Naive thymus-derived CD8-positive, alpha-beta T cell (primary cell): ENCODE measurements at regions not wholly inside any gene's neighbourhood (a gene's known extent, or its start where the extent isn't known, plus 50 kb on each side); places are given as distances from the start of the nearest gene placed in this dataset.

Experiments
- ATAC-seq, 2 donors: fragments of 150-1000 bp; cut with Tn5 transposase in 1 of 2; sonication (Bioruptor Pico), chemical (Tn5 transposase) in 1 of 2; 1 replicate in 1 of 2; 2 replicates in 1 of 2; pipeline ENCODE4 v1.10.0; 2021; ENCODE audit warnings: mild to moderate bottlenecking in 2 of 2, moderate library complexity in 2 of 2
- POLR2A ChIA-PET: fragments of 350-600 bp; sonication (Branson Sonifier 250); formaldehyde crosslinking; loops from one replicate; lab custom pipeline; 2021; ENCODE audit warnings: antibody characterized with exemption; lab: Charles Lee
- DNase-seq, 10 donors: peaks; one replicate each; pipeline versions ENCODE4 v3.0.0 to v3.0.0-alpha.2; 2020 to 2022
- H3K27ac Mint-ChIP-seq, 10 donors: one replicate each; pipeline ENCODE4 v1.8.0; 2020 to 2022; ENCODE audit warnings: mild to moderate bottlenecking in 10 of 10, mixed read lengths in 10 of 10, moderate library complexity in 4 of 10, inconsistent platforms in 1 of 10
- H3K27me3 Mint-ChIP-seq, 5 donors: one replicate each; pipeline ENCODE4 v1.8.0; 2021 to 2022; ENCODE audit warnings: mixed read lengths in 5 of 5
- H3K36me3 Mint-ChIP-seq, 3 donors: one replicate each; pipeline ENCODE4 v1.8.0; 2020 to 2022; ENCODE audit warnings: mixed read lengths in 3 of 3, mild to moderate bottlenecking in 2 of 3, inconsistent platforms in 1 of 3
- H3K4me1 Mint-ChIP-seq, 4 donors: one replicate each; pipeline ENCODE4 v1.8.0; 2021 to 2022; ENCODE audit warnings: mixed read lengths in 4 of 4
- H3K4me3 Mint-ChIP-seq, 10 donors: one replicate each; pipeline ENCODE4 v1.8.0; 2020 to 2022; ENCODE audit warnings: mild to moderate bottlenecking in 10 of 10, mixed read lengths in 10 of 10, moderate library complexity in 6 of 10, inconsistent platforms in 1 of 10
- H3K9me3 Mint-ChIP-seq, 9 donors: one replicate each; pipeline ENCODE4 v1.8.0; 2020 to 2022; ENCODE audit warnings: mixed read lengths in 9 of 9, mild to moderate bottlenecking in 3 of 9, inconsistent platforms in 1 of 9, moderate library complexity in 1 of 9

DNA sequence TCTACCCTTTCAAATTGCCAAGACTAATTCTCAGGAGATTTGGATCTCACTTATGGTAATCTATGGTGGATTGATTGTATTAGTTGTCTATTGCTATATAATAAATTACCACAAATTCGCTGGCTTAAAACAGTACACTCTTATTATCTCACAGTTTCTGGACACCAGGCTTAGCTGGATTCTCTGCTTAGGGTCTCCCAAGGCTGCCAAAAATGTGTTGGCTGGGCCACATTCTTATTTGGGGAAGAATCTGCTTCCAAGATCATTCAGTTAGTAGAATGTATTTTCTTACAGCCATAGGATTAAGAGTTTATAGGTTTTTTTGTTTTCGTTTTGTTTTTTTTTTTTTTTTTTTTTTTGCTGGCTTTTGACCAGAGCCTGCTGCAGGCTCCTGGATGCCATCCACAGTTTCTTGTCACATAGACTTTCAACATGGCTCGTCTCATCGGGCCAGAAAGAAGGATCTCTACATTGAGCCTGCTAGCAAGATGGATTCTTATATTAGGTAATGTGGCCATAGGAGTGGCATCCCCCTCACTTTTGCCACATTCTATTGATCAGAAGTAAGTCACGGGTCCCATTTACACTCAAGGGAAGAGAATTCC, 415.3 kb downstream of the KIF2B start:
- H3K27me3 Mint-ChIP-seq, result no peaks in the 10 kb centered on the region
- H3K27ac Mint-ChIP-seq, result no peak overlapping the region
- DNase-seq (no peak), ATAC-seq (no peak)
- no peaks in the 10 kb centered on the region for H3K4me1 Mint-ChIP-seq
- peaks cover 2 to 23% (median 7%) of the 10 kb centered on the region in 9 donors for H3K9me3 Mint-ChIP-seq
- no peaks in the 10 kb centered on the region for H3K36me3 Mint-ChIP-seq
- no peak overlapping the region for H3K4me3 Mint-ChIP-seq
- POLR2A ChIA-PET, result no interaction called here

DNA sequence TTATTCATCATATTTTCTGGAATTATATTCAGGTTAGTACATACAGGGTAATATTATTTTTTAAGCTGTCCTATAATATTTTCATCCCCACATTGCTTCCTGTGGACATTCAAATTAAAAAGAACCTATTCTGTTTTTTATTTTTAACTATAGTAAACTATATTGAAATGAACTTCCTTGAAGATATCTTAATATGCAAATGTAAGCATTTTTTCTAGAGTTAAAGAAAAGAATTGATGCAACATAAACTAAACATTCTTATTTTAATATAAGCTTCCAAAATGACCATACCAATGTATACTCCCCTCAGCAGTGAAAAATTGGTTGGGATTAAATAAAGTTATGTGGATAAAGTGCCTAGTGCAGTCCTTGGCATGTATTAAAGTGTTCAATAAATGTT, 416.6 kb downstream of the KIF2B start:
- Mint-ChIP-seq H3K27ac (no peak overlapping the region), H3K9me3 (peaks cover 2 to 32% (median 6%) of the 10 kb centered on the region in 9 donors), H3K36me3 (peaks cover 0 to 7% (median 0%) of the 10 kb centered on the region in 3 donors), H3K4me1 (no peaks in the 10 kb centered on the region), H3K27me3 (no peaks in the 10 kb centered on the region), H3K4me3 (no peak overlapping the region)
- ATAC-seq, result no peak
- DNase-seq, result no peak
- POLR2A ChIA-PET, result no interaction called here

DNA sequence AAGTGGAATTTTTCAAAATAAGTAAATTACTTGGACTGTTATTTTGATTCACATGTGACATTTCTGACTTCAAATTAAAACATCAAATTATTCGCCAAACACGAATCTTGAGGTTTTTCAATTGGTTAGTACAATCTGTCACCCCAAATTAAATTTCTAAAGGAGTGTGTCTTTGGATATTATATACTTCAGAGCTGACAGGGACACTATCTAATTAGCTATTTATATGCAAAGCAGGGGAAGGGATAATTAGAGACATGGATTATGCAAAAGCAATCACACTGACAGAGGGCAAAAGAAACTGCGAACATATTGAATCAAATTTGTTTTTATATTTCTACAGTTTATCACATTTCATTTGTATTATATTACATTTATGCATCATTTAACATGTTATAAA, 433.0 kb downstream of the KIF2B start:
- Mint-ChIP-seq H3K27ac (no peak overlapping the region), H3K36me3 (no peaks in the 10 kb centered on the region), H3K4me3 (no peak overlapping the region), H3K9me3 (peaks cover 0 to 2% (median under 1%) of the 10 kb centered on the region in 9 donors), H3K27me3 (no peaks in the 10 kb centered on the region), H3K4me1 (no peaks in the 10 kb centered on the region)
- POLR2A ChIA-PET, result no interaction called here
- DNase-seq (no peak), ATAC-seq (no peak)

DNA sequence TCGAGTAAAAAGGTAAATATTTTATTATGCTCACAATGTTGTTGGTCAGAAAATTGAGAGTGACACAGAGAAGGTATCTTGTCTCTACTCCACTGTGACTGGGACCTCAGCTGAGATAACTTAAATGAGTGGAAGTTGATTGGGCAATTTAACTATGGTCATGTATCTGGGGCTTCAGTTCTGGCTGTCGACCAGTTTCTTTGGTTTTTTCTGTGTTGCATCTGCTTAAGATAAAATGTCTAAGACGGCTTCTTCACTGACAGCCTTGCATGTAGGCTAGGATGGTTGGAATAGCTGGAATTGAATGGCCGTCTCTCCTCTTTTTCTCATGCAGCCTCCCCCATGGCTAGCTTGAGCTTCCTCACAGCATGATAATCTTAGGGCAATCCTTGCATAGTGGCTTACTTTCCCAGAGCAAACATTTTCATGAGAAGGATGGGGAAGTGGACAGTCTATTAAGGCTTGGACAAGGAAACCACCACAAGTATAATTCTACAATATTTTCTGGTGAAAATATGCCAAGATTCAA, 433.7 kb downstream of the KIF2B start:
- H3K27ac Mint-ChIP-seq, result no peak overlapping the region
- no peaks in the 10 kb centered on the region for H3K27me3 Mint-ChIP-seq
- no peaks in the 10 kb centered on the region for H3K4me1 Mint-ChIP-seq
- ATAC-seq (no peak), DNase-seq (no peak)
- POLR2A ChIA-PET, result no interaction called here
- H3K36me3 Mint-ChIP-seq, result no peaks in the 10 kb centered on the region
- no peak overlapping the region for H3K4me3 Mint-ChIP-seq
- peaks cover 0 to 8% (median 2%) of the 10 kb centered on the region in 9 donors for H3K9me3 Mint-ChIP-seq

DNA sequence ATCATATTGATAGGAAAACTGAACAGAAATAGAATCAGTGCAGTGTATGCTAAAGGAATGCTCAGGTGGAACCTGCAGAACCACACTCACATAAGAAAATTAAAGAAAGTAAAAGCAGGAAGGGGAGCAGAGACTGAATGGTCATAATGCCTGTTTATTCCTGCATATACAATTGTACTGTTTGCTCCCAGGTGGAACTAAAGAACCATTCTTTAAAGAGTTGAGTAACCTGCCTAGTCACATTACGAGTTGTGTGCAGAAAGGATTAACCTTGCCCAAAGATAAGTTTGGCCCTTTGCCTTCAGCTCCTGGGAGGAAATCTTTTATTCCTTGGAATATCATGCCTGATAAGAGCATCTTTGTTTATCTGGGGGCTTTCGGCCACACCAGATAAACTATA, 434.7 kb downstream of the KIF2B start:
- Mint-ChIP-seq H3K36me3 (no peaks in the 10 kb centered on the region), H3K4me1 (no peaks in the 10 kb centered on the region), H3K4me3 (no peak overlapping the region), H3K27me3 (no peaks in the 10 kb centered on the region), H3K27ac (no peak overlapping the region), H3K9me3 (peaks cover 0 to 13% (median 2%) of the 10 kb centered on the region in 9 donors)
- POLR2A ChIA-PET, result no interaction called here
- no peak for DNase-seq
- no peak for ATAC-seq

DNA sequence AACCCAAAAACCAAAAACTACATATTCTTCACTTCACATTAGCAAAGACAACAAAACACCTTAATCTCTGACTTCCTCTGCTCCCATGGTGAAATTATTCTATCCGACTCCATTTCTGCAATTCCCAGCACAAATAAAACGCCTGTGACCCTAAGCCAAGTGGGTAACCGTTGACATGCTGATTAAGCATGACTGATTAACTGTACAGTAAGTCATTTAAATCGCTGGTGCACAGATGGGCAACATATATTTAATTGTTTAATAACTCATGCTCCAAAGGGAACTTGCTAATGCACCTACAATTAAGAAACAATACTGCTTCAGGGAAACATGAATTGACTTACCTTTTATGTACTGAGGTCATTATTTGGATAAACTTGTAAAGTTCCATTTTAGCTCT, 436.7 kb downstream of the KIF2B start:
- Mint-ChIP-seq H3K9me3 (peaks cover 4 to 24% (median 14%) of the 10 kb centered on the region in 9 donors), H3K4me1 (no peaks in the 10 kb centered on the region)
- POLR2A ChIA-PET, result no interaction called here

DNA sequence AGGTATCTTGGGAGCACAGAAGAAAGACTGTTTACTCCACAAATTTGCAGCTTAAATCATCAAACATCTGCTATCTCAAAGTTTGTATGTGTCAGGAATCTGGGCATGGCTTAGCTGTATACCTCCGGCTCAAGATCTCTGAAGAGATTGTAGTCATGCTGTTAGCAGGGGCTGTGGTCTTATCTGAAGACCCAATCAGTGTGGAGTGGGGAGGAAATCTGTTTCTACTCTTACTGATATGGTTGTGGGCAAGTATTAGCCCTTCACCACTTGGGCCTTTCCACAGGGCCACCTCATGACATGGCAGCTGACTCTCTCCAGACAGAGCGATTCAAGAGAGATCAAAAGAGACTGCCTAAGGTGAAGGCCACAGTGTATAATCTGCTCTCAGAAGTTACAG, 438.7 kb downstream of the KIF2B start:
- POLR2A ChIA-PET, result no interaction called here
- Mint-ChIP-seq H3K4me1 (no peaks in the 10 kb centered on the region), H3K9me3 (peaks cover 7 to 32% (median 17%) of the 10 kb centered on the region in 9 donors), H3K4me3 (no peak overlapping the region), H3K27ac (no peak overlapping the region), H3K36me3 (peaks cover 0 to 4% (median 0%) of the 10 kb centered on the region in 3 donors), H3K27me3 (no peaks in the 10 kb centered on the region)
- ATAC-seq (no peak), DNase-seq (no peak)

More for the DNA sequence above, 436.7 kb downstream of the KIF2B start:
- ATAC-seq, result no peak
- Mint-ChIP-seq H3K36me3 (peaks cover 0 to 4% (median 0%) of the 10 kb centered on the region in 3 donors), H3K4me3 (no peak overlapping the region), H3K27ac (no peak overlapping the region), H3K27me3 (no peaks in the 10 kb centered on the region)
- no peak for DNase-seq

DNA sequence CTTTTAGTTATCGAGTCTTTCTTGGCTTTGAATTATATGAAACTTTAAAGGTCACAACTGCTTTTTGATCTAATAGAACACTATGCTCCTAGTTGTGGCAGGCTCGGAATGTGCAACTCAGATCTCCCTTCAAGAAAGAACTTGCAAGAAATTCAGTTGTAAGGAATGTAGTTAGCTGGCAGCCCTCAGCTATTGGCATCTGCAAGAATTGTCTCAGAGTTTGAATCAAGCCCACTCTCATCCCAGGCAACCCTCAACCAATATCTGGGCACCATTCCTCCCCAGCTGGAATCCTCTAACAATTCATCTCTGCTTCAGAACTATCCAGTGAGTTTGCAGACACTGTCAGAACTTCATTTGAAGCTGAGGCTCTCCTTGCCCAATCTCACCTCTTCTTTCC, 447.2 kb downstream of the KIF2B start:
- POLR2A ChIA-PET, result no interaction called here
- DNase-seq (no peak), ATAC-seq (no peak)
- no peak overlapping the region for H3K4me3 Mint-ChIP-seq
- no peaks in the 10 kb centered on the region for H3K4me1 Mint-ChIP-seq
- H3K27me3 Mint-ChIP-seq, result no peaks in the 10 kb centered on the region
- no peaks in the 10 kb centered on the region for H3K36me3 Mint-ChIP-seq
- H3K27ac Mint-ChIP-seq, result no peak overlapping the region
- H3K9me3 Mint-ChIP-seq, result peaks cover 1 to 27% (median 9%) of the 10 kb centered on the region in 9 donors

DNA sequence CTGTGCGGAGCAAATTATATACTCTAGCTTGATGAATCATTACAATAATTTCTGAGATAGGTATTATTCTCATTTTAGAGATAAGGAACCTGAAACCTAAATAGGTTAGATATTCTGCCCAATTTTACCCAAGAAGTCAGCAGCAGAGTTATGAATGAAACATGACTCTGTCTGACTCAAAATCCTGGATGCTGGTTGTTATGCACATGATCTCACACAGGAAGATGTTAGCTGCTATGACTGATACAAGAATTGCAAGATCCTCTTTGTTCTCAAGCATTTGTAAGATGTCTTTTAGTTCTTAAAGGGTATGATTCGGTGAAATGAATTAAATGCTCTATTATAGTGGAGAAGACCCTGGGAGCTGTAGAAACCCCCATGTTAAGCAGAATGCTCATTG, 447.8 kb downstream of the KIF2B start:
- ATAC-seq (no peak), DNase-seq (no peak)
- Mint-ChIP-seq H3K27me3 (no peaks in the 10 kb centered on the region), H3K4me1 (no peaks in the 10 kb centered on the region), H3K36me3 (no peaks in the 10 kb centered on the region), H3K4me3 (no peak overlapping the region), H3K9me3 (peaks cover 0 to 26% (median 6%) of the 10 kb centered on the region in 9 donors), H3K27ac (no peak overlapping the region)
- POLR2A ChIA-PET, result no interaction called here

DNA sequence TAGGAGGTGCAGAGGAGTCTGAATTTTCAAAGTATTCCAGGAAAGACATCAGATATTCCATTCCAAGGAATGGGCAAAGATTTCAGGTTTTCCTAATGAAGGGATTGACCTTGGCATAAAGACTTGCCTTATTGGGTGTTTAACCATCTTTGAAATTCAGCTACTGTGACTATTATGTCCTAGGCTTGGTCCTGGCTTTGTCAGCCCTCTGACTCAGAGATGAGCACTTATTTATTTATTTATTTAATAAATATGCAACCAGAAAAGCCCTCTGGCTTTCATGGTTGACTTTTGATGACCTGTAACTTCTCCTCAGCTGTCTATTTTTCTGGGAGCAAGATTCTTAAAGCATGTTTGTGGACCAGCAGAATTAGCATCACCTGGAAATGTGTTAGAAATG, 455.1 kb downstream of the KIF2B start:
- ATAC-seq (no peak), DNase-seq (no peak)
- no peaks in the 10 kb centered on the region for H3K4me1 Mint-ChIP-seq
- no peak overlapping the region for H3K27ac Mint-ChIP-seq
- no peaks in the 10 kb centered on the region for H3K27me3 Mint-ChIP-seq
- H3K4me3 Mint-ChIP-seq, result no peak overlapping the region
- POLR2A ChIA-PET, result no interaction called here
- peaks cover 0 to 24% (median 4%) of the 10 kb centered on the region in 9 donors for H3K9me3 Mint-ChIP-seq
- H3K36me3 Mint-ChIP-seq, result no peaks in the 10 kb centered on the region

DNA sequence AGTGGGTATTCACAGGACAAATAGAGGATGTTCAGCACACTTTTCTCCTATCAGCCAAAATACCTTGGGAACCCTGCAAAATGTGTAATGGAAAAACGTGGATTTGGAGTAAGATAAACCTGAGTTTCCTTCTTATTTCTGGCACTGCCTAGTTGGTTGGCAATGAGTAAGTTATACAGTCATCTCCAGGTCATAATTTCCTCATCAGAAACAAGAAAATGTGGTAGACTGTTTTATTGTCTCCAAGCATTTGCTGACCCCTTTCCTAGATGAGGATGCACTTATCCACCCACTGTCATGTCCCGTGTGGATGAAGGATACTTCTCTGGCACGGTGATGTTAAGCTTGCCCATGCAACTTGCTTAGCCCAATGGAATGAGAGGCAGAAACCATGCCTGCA, 458.0 kb downstream of the KIF2B start:
- H3K4me3 Mint-ChIP-seq, result no peak overlapping the region
- DNase-seq (no peak), ATAC-seq (no peak)
- no peaks in the 10 kb centered on the region for H3K27me3 Mint-ChIP-seq
- no peaks in the 10 kb centered on the region for H3K4me1 Mint-ChIP-seq
- H3K36me3 Mint-ChIP-seq, result peaks cover 0 to 3% (median 0%) of the 10 kb centered on the region in 3 donors
- no peak overlapping the region for H3K27ac Mint-ChIP-seq
- POLR2A ChIA-PET, result no interaction called here
- H3K9me3 Mint-ChIP-seq, result peaks cover 0 to 19% (median 6%) of the 10 kb centered on the region in 9 donors

DNA sequence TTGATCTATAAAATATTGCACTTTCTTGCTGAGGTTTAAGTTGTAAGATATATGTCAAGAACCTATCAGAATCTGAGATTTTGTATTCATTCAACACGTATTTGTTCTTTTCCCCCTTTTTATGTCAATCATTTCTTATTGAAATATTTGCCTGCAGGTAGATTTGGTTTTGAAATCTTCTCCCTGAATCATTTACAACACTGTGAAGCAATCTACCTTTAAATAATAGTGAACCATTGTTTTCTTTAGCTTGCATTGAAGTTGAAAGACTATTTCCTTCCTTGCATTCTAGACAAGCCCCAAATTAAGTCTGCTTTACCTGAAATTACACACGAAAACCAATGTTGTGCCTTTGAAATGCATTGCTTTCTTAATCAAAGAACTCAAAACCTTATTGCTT, 460.2 kb downstream of the KIF2B start:
- H3K4me1 Mint-ChIP-seq, result no peaks in the 10 kb centered on the region
- POLR2A ChIA-PET, result no interaction called here
- H3K4me3 Mint-ChIP-seq, result no peak overlapping the region
- ATAC-seq (no peak), DNase-seq (no peak)
- peaks cover 0 to 1% (median 0%) of the 10 kb centered on the region in 5 donors for H3K27me3 Mint-ChIP-seq
- no peak overlapping the region for H3K27ac Mint-ChIP-seq
- peaks cover 0 to 14% (median 3%) of the 10 kb centered on the region in 9 donors for H3K9me3 Mint-ChIP-seq
- H3K36me3 Mint-ChIP-seq, result peaks cover 0 to 4% (median 0%) of the 10 kb centered on the region in 3 donors

DNA sequence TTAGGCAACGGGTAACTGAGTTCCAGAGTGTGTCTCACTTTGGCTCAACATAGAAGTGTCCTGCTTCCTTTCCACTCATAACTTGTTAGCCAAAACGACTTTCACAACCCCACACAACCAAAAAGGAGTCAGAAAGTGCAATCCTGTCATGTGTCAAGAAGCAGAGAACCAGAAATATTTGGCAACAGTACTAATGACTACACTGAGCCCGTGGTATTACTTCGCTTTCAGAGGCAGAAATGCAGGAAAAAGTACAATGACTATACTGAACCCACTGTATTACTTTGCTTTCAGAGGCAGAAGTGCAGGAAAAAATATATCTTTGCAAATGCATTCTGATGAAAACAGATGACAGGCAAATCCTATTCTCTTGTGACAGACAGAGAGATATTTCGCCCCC, 484.6 kb downstream of the KIF2B start:
- no peak overlapping the region for H3K27ac Mint-ChIP-seq
- no peaks in the 10 kb centered on the region for H3K4me1 Mint-ChIP-seq
- no peak for DNase-seq
- H3K9me3 Mint-ChIP-seq, result peaks cover 0 to 11% (median 0%) of the 10 kb centered on the region in 9 donors
- H3K36me3 Mint-ChIP-seq, result no peaks in the 10 kb centered on the region
- no peak for ATAC-seq
- H3K4me3 Mint-ChIP-seq, result no peak overlapping the region
- POLR2A ChIA-PET, result no interaction called here
- no peaks in the 10 kb centered on the region for H3K27me3 Mint-ChIP-seq

DNA sequence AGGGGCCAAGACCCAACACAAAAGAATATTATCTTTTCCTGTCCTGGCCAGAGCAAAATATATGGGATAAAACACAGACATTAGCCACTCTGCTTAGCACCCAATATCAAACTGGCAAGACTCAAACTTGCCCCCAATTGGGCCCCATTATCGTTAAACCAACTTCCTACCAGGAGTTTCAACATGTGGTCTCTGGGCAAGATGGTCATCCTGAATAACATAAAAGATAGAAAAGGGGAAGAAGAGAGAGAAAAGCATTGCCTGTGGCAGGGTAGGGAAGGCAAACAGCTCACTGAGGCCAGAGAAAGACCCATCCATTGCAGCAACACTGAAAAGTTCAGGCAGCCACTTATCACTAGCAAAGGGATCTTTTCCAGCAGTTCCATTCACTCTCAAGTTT, 502.1 kb downstream of the KIF2B start:
- no peaks in the 10 kb centered on the region for H3K27me3 Mint-ChIP-seq
- H3K27ac Mint-ChIP-seq, result no peak overlapping the region
- H3K4me1 Mint-ChIP-seq, result no peaks in the 10 kb centered on the region
- H3K36me3 Mint-ChIP-seq, result peaks cover 0 to 6% (median 0%) of the 10 kb centered on the region in 3 donors
- no peak for DNase-seq
- no peak for ATAC-seq
- POLR2A ChIA-PET, result no interaction called here
- no peak overlapping the region for H3K4me3 Mint-ChIP-seq
- peaks cover 0 to 58% (median 33%) of the 10 kb centered on the region in 9 donors for H3K9me3 Mint-ChIP-seq
